ENCODE measurements at regions not wholly inside any gene's neighbourhood (a gene's known extent, or its start where the extent isn't known, plus 50 kb on each side); places are given as distances from the start of the nearest gene placed in this dataset.

- Histone ChIP-seq H3K27me3 (ENCODE audit: control insufficient read depth, insufficient read depth, low read length) (no peaks in the 10 kb centered on the region), H3K9me3 (ENCODE audit: control insufficient read depth, insufficient read depth, low read depth, low read length) (no peaks in the 10 kb centered on the region)
Observed at GRCh38 chr1:101706366-101706765, 290.4 kb downstream of the OLFM3 start.

DNA sequence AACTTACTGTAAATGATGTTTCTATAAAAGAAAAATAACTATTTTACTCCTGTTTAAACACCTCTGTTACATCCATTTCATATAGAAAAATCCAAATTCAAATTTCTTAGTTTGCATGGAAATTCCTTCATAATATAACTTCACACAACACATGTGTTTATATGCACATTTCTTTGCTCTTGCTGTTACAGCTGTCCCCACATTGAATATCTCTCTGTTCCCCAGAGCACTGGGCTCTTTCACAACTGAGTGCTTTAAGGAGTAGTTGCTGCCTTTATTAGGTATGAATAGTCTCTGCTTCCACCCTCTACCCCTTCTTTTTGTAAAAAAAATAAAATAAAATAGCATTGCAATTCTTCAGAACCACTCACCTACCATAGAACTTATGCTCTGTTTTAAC lies 287.0 kb downstream of the OLFM3 start:
- H3K9ac ChIP-seq (ENCODE audit: low read length): no peak overlapping the region
- no peak overlapping the region for H3K27ac ChIP-seq (ENCODE audit: low read depth, low read length)
- H3K4me3 ChIP-seq (ENCODE audit: low read depth, low read length): no peak overlapping the region
- no peaks in the 10 kb centered on the region for H3K27me3 ChIP-seq (ENCODE audit: control insufficient read depth, insufficient read depth, low read length)
- no peaks in the 10 kb centered on the region for H3K9me3 ChIP-seq (ENCODE audit: control insufficient read depth, insufficient read depth, low read depth, low read length)
- peaks cover 19% of the 10 kb centered on the region for H3K4me1 ChIP-seq (ENCODE audit: control insufficient read depth, insufficient read depth, low read length)
- H3K36me3 ChIP-seq (ENCODE audit: control insufficient read depth, insufficient read depth, low read length): no peaks in the 10 kb centered on the region

More at GRCh38 chr1:101706366-101706765, 290.4 kb downstream of the OLFM3 start:
- Histone ChIP-seq H3K4me3 (ENCODE audit: low read depth, low read length) (no peak overlapping the region), H3K4me1 (ENCODE audit: control insufficient read depth, insufficient read depth, low read length) (peaks cover 12% of the 10 kb centered on the region; the same call in 1 of the 2 replicates), H3K9ac (ENCODE audit: low read length) (no peak overlapping the region), H3K36me3 (ENCODE audit: control insufficient read depth, insufficient read depth, low read length) (no peaks in the 10 kb centered on the region), H3K27ac (ENCODE audit: low read depth, low read length) (no peak overlapping the region)

DNA sequence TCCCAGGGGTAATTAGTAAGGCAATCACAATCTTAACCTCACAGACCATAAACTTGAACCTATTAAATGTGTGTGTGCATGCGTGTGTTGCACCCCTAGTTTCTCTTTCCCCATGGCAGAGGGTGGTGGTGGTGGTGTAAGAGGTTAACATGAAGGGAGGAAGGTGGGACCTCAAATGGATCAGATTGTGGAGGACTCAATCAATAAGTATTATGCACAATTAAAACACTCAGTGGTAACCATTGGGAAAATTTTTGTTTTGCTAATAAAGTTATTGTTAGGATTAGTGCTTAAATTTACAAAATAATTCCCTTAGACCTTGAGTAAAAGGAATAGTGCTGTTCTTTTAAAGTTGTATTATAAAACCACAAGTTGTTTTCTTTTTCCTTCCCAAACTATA lies 283.0 kb downstream of the OLFM3 start:
- Histone ChIP-seq H3K27me3 (ENCODE audit: control insufficient read depth, insufficient read depth, low read length) (no peaks in the 10 kb centered on the region), H3K36me3 (ENCODE audit: control insufficient read depth, insufficient read depth, low read length) (no peaks in the 10 kb centered on the region), H3K4me3 (ENCODE audit: low read depth, low read length) (no peak overlapping the region), H3K27ac (ENCODE audit: low read depth, low read length) (no peak overlapping the region), H3K4me1 (ENCODE audit: control insufficient read depth, insufficient read depth, low read length) (peaks cover 14% of the 10 kb centered on the region), H3K9ac (ENCODE audit: low read length) (no peak overlapping the region), H3K9me3 (ENCODE audit: control insufficient read depth, insufficient read depth, low read depth, low read length) (no peaks in the 10 kb centered on the region)

DNA sequence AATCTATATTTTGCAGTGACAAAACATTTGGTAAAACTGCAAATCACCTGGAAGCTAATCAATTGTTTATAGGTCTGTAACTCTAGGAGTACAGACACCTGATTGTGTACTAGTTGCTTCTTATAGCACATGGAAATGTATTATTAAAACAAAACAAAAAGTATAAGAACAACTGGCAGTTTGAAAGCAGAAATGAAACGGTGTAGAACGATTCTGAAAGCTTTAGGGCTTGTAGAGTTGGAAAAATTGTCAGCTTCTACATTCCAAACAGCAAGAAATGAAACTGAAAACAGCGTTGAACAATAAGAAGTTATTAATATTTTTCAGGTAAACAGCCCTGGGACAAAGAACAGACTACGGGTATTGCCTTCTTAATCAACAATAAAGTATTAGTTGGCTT lies 273.3 kb downstream of the OLFM3 start:
- no peak overlapping the region for H3K27ac ChIP-seq (ENCODE audit: low read depth, low read length)
- H3K4me3 ChIP-seq (ENCODE audit: low read depth, low read length): no peak overlapping the region
- no peak overlapping the region for H3K9ac ChIP-seq (ENCODE audit: low read length)
- no peaks in the 10 kb centered on the region for H3K36me3 ChIP-seq (ENCODE audit: control insufficient read depth, insufficient read depth, low read length)
- no peaks in the 10 kb centered on the region for H3K9me3 ChIP-seq (ENCODE audit: control insufficient read depth, insufficient read depth, low read depth, low read length)
- no peaks in the 10 kb centered on the region for H3K27me3 ChIP-seq (ENCODE audit: control insufficient read depth, insufficient read depth, low read length)
- no peaks in the 10 kb centered on the region for H3K4me1 ChIP-seq (ENCODE audit: control insufficient read depth, insufficient read depth, low read length)

- Histone ChIP-seq H3K27ac (ENCODE audit: low read depth, low read length) (no peak overlapping the region), H3K9ac (ENCODE audit: low read length) (no peak overlapping the region), H3K4me1 (ENCODE audit: control insufficient read depth, insufficient read depth, low read length) (no peaks in the 10 kb centered on the region), H3K36me3 (ENCODE audit: control insufficient read depth, insufficient read depth, low read length) (no peaks in the 10 kb centered on the region), H3K9me3 (ENCODE audit: control insufficient read depth, insufficient read depth, low read depth, low read length) (no peaks in the 10 kb centered on the region), H3K4me3 (ENCODE audit: low read depth, low read length) (no peak overlapping the region), H3K27me3 (ENCODE audit: control insufficient read depth, insufficient read depth, low read length) (no peaks in the 10 kb centered on the region)
Observed at GRCh38 chr1:101728029-101728428, 268.7 kb downstream of the OLFM3 start.

GRCh38 chr1:101730559-101730958 lies 266.2 kb downstream of the OLFM3 start:
- no peak overlapping the region for H3K27ac ChIP-seq (ENCODE audit: low read depth, low read length)
- no peak overlapping the region for H3K9ac ChIP-seq (ENCODE audit: low read length)
- H3K4me3 ChIP-seq (ENCODE audit: low read depth, low read length): no peak overlapping the region
- H3K4me1 ChIP-seq (ENCODE audit: control insufficient read depth, insufficient read depth, low read length): no peaks in the 10 kb centered on the region
- no peaks in the 10 kb centered on the region for H3K9me3 ChIP-seq (ENCODE audit: control insufficient read depth, insufficient read depth, low read depth, low read length)
- no peaks in the 10 kb centered on the region for H3K36me3 ChIP-seq (ENCODE audit: control insufficient read depth, insufficient read depth, low read length)
- H3K27me3 ChIP-seq (ENCODE audit: control insufficient read depth, insufficient read depth, low read length): no peaks in the 10 kb centered on the region

DNA sequence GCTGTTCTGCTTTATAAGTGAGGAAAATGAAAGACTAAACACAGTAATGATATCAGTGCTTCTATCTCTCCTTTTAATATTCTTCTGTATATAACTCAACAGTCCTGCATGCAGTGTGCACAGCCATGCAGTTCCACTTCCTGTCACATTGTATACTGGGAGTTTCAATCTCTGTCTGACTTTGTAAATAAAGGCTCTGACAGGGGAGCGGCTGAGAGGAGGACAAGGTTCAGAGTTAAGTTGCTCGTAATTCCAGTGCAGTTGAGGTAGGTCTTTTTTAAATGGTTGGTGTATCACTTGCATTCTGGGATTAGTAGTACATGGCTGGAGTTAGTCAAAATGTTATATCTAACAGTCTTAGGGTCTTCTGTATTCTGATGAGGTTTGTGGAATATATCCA lies 264.5 kb downstream of the OLFM3 start:
- Histone ChIP-seq H3K9me3 (ENCODE audit: control insufficient read depth, insufficient read depth, low read depth, low read length) (no peaks in the 10 kb centered on the region), H3K27me3 (ENCODE audit: control insufficient read depth, insufficient read depth, low read length) (no peaks in the 10 kb centered on the region), H3K4me1 (ENCODE audit: control insufficient read depth, insufficient read depth, low read length) (no peaks in the 10 kb centered on the region)

DNA sequence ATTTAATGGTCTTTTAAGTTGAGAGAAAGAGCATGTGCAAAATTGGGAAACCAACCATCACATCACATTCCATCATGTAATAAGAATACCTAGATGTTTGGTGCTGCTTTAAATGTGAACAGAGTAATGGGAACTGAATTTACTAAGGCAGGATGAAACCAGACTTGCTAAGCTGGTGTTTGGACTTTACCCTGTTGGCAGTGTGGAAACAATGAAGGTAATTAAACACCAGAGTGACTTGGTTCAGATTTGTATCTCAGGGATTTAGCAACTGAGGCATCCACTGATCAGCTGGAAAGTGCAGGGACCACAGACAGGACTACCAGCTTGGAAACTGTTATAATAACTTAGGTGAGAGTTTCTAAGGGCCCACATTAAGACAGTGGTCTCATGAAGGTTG lies 263.4 kb downstream of the OLFM3 start:
- H3K9ac ChIP-seq (ENCODE audit: low read length): no peak overlapping the region
- H3K27me3 ChIP-seq (ENCODE audit: control insufficient read depth, insufficient read depth, low read length): no peaks in the 10 kb centered on the region
- no peaks in the 10 kb centered on the region for H3K4me1 ChIP-seq (ENCODE audit: control insufficient read depth, insufficient read depth, low read length)
- no peak overlapping the region for H3K4me3 ChIP-seq (ENCODE audit: low read depth, low read length)
- H3K36me3 ChIP-seq (ENCODE audit: control insufficient read depth, insufficient read depth, low read length): no peaks in the 10 kb centered on the region
- H3K27ac ChIP-seq (ENCODE audit: low read depth, low read length): no peak overlapping the region
- no peaks in the 10 kb centered on the region for H3K9me3 ChIP-seq (ENCODE audit: control insufficient read depth, insufficient read depth, low read depth, low read length)

More for the DNA sequence above, 264.5 kb downstream of the OLFM3 start:
- H3K27ac ChIP-seq (ENCODE audit: low read depth, low read length): no peak overlapping the region
- H3K36me3 ChIP-seq (ENCODE audit: control insufficient read depth, insufficient read depth, low read length): no peaks in the 10 kb centered on the region
- no peak overlapping the region for H3K9ac ChIP-seq (ENCODE audit: low read length)
- no peak overlapping the region for H3K4me3 ChIP-seq (ENCODE audit: low read depth, low read length)

GRCh38 chr1:101738475-101738874 lies 258.3 kb downstream of the OLFM3 start:
- Histone ChIP-seq H3K4me3 (ENCODE audit: low read depth, low read length) (no peak overlapping the region), H3K9ac (ENCODE audit: low read length) (no peak overlapping the region), H3K9me3 (ENCODE audit: control insufficient read depth, insufficient read depth, low read depth, low read length) (no peaks in the 10 kb centered on the region), H3K4me1 (ENCODE audit: control insufficient read depth, insufficient read depth, low read length) (peaks cover 20% of the 10 kb centered on the region), H3K27ac (ENCODE audit: low read depth, low read length) (no peak overlapping the region), H3K36me3 (ENCODE audit: control insufficient read depth, insufficient read depth, low read length) (no peaks in the 10 kb centered on the region), H3K27me3 (ENCODE audit: control insufficient read depth, insufficient read depth, low read length) (no peaks in the 10 kb centered on the region)

GRCh38 chr1:101739146-101739545 lies 257.6 kb downstream of the OLFM3 start:
- Histone ChIP-seq H3K9me3 (ENCODE audit: control insufficient read depth, insufficient read depth, low read depth, low read length) (no peaks in the 10 kb centered on the region), H3K27ac (ENCODE audit: low read depth, low read length) (no peak overlapping the region), H3K4me3 (ENCODE audit: low read depth, low read length) (no peak overlapping the region), H3K36me3 (ENCODE audit: control insufficient read depth, insufficient read depth, low read length) (no peaks in the 10 kb centered on the region), H3K4me1 (ENCODE audit: control insufficient read depth, insufficient read depth, low read length) (peaks cover 20% of the 10 kb centered on the region), H3K9ac (ENCODE audit: low read length) (no peak overlapping the region), H3K27me3 (ENCODE audit: control insufficient read depth, insufficient read depth, low read length) (no peaks in the 10 kb centered on the region)

DNA sequence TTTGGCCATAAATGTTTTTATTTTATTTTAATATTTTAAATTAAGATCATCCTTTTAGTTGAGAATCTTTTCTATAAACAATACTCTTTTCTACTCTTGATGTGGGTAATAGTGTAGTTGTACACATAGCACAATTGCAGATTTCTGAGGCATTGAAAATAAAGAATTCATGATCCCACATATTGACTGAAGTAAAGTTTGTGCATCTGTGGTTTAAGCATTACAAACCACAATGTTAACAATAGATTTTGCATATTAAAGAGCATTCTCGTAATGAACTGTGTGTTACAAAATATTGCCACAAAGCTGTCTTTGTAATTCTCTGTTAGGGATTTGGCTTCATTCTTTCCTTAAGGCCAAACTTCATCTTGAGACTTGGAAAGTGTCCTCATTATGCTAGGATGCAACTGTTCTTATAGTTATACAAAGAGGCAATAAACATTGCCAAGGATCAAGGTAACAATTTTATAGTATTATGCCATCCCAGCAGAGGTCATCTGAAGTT lies 256.8 kb downstream of the OLFM3 start:
- Histone ChIP-seq H3K9ac (ENCODE audit: low read length) (no peak overlapping the region), H3K27ac (ENCODE audit: low read depth, low read length) (no peak overlapping the region), H3K36me3 (ENCODE audit: control insufficient read depth, insufficient read depth, low read length) (no peaks in the 10 kb centered on the region), H3K4me1 (ENCODE audit: control insufficient read depth, insufficient read depth, low read length) (peaks cover 20% of the 10 kb centered on the region), H3K27me3 (ENCODE audit: control insufficient read depth, insufficient read depth, low read length) (no peaks in the 10 kb centered on the region), H3K9me3 (ENCODE audit: control insufficient read depth, insufficient read depth, low read depth, low read length) (no peaks in the 10 kb centered on the region), H3K4me3 (ENCODE audit: low read depth, low read length) (no peak overlapping the region)

DNA sequence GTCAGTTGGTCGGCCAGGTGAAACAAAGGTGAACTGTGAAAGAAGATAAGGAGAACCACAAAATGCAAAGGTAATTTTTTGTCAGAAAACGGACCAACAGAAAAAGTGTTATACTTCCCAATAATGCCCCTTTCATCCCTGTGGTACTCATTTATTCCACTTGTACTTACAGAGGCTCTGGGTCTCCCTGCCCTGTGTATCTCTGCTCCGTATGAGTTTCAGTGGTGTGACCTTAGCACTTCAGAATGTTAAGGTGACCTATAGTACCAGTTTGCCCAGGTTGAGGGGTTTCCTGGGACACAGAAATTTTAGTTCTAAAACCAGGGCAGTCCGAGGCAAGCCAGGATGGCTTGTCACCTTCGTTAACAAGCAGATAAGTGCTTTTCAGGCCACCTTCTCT lies 254.8 kb downstream of the OLFM3 start:
- Histone ChIP-seq H3K4me3 (ENCODE audit: low read depth, low read length) (no peak overlapping the region), H3K9ac (ENCODE audit: low read length) (no peak overlapping the region), H3K9me3 (ENCODE audit: control insufficient read depth, insufficient read depth, low read depth, low read length) (no peaks in the 10 kb centered on the region), H3K36me3 (ENCODE audit: control insufficient read depth, insufficient read depth, low read length) (no peaks in the 10 kb centered on the region), H3K27me3 (ENCODE audit: control insufficient read depth, insufficient read depth, low read length) (no peaks in the 10 kb centered on the region), H3K4me1 (ENCODE audit: control insufficient read depth, insufficient read depth, low read length) (peaks cover 20% of the 10 kb centered on the region), H3K27ac (ENCODE audit: low read depth, low read length) (no peak overlapping the region)
